SJCRH30 (cell line): ENCODE measurements at regions not wholly inside any gene's neighbourhood (a gene's known extent, or its start where the extent isn't known, plus 50 kb on each side); places are given as distances from the start of the nearest gene placed in this dataset.
"Not testable (repeated sequence)": the region's sequence is repeated elsewhere in the genome, so short reads cannot be mapped to it uniquely, and the experiment has no call there.

Experiments
- DNase-seq, 2 experiments: peaks; one replicate each; pipeline ENCODE4 v3.0.0-alpha.2; 2015 to 2020
- H3K27ac ChIP-seq: fragments of 250-450 bp; sonication (Bioruptor Pico); 2 replicates; pipeline ENCODE4 v1.5.1; 2020; ENCODE audit warnings: mild to moderate bottlenecking, moderate library complexity
- H3K27me3 ChIP-seq: fragments of 250-450 bp; sonication (Bioruptor Pico); 2 replicates; pipeline ENCODE4 v1.5.1; 2020; ENCODE audit warnings: mild to moderate bottlenecking, moderate library complexity
- H3K36me3 ChIP-seq: fragments of 250-450 bp; sonication (Bioruptor Pico); 2 replicates; pipeline ENCODE4 v1.5.1; 2020; ENCODE audit warnings: mild to moderate bottlenecking, moderate library complexity
- H3K4me1 ChIP-seq: fragments of 250-450 bp; sonication (Bioruptor Pico); 2 replicates; pipeline ENCODE4 v1.5.1; 2020; ENCODE audit warnings: mild to moderate bottlenecking, moderate library complexity
- H3K4me3 ChIP-seq: fragments of 250-450 bp; sonication (Bioruptor Pico); 2 replicates; pipeline ENCODE4 v1.5.1; 2020; ENCODE audit warnings: mild to moderate bottlenecking, moderate library complexity
- H3K9me3 ChIP-seq: fragments of 250-450 bp; sonication (Bioruptor Pico); replicated peaks from 2 replicates; pipeline ENCODE4 v1.5.1; 2020; ENCODE audit warnings: mild to moderate bottlenecking, moderate library complexity

GRCh38 chr15:30030345-30030744 lies 52.4 kb upstream of the GOLGA8J start:
- no peaks in the 10 kb centered on the region for H3K27me3 ChIP-seq
- no peaks in the 10 kb centered on the region for H3K36me3 ChIP-seq
- no peak for DNase-seq

GRCh38 chr15:30023798-30024295 lies 58.9 kb upstream of the GOLGA8J start:
- DNase-seq: no peak
- H3K4me1 ChIP-seq: no peaks in the 10 kb centered on the region

More at GRCh38 chr15:30030345-30030744, 52.4 kb upstream of the GOLGA8J start:
- Histone ChIP-seq H3K4me1 (no peaks in the 10 kb centered on the region), H3K27ac (no peak overlapping the region), H3K9me3 (no peaks in the 10 kb centered on the region), H3K4me3 (no peak overlapping the region)

GRCh38 chr15:30010746-30011145 lies 72.0 kb upstream of the GOLGA8J start:
- Histone ChIP-seq H3K27me3 (no peaks in the 10 kb centered on the region), H3K27ac (no peak overlapping the region), H3K36me3 (no peaks in the 10 kb centered on the region), H3K9me3 (no peaks in the 10 kb centered on the region), H3K4me3 (no peak overlapping the region), H3K4me1 (no peaks in the 10 kb centered on the region)
- no peak for DNase-seq

More at GRCh38 chr15:30023798-30024295, 58.9 kb upstream of the GOLGA8J start:
- Histone ChIP-seq H3K27me3 (no peaks in the 10 kb centered on the region; the same call in 1 of the 2 replicates), H3K27ac (no peak overlapping the region), H3K9me3 (no peaks in the 10 kb centered on the region), H3K4me3 (no peak overlapping the region), H3K36me3 (no peaks in the 10 kb centered on the region)

GRCh38 chr15:30008156-30008555 lies 74.6 kb upstream of the GOLGA8J start:
- Histone ChIP-seq H3K9me3 (no peaks in the 10 kb centered on the region), H3K4me3 (no peak overlapping the region), H3K4me1 (no peaks in the 10 kb centered on the region), H3K36me3 (no peaks in the 10 kb centered on the region), H3K27me3 (no peaks in the 10 kb centered on the region), H3K27ac (no peak overlapping the region)
- no peak for DNase-seq

GRCh38 chr15:30001602-30002001 lies 81.2 kb upstream of the GOLGA8J start:
- Histone ChIP-seq H3K27me3 (no peaks in the 10 kb centered on the region), H3K9me3 (no peaks in the 10 kb centered on the region), H3K27ac (no peak overlapping the region), H3K4me3 (no peak overlapping the region), H3K4me1 (no peaks in the 10 kb centered on the region), H3K36me3 (no peaks in the 10 kb centered on the region)
- DNase-seq: no peak

- Histone ChIP-seq H3K36me3 (no peaks in the 10 kb centered on the region), H3K4me3 (no peak overlapping the region), H3K9me3 (no peaks in the 10 kb centered on the region), H3K4me1 (no peaks in the 10 kb centered on the region), H3K27ac (no peak overlapping the region), H3K27me3 (no peaks in the 10 kb centered on the region)
- DNase-seq: no peak
These were observed 84.7 kb upstream of the GOLGA8J start for GRCh38 chr15:29998033-29998432.

GRCh38 chr15:29997499-29997898 lies 85.3 kb upstream of the GOLGA8J start:
- H3K4me1 ChIP-seq: no peaks in the 10 kb centered on the region
- no peaks in the 10 kb centered on the region for H3K36me3 ChIP-seq
- DNase-seq: no peak
- H3K27me3 ChIP-seq: no peaks in the 10 kb centered on the region
- H3K27ac ChIP-seq: no peak overlapping the region
- no peak overlapping the region for H3K4me3 ChIP-seq
- H3K9me3 ChIP-seq: no peaks in the 10 kb centered on the region

- Histone ChIP-seq H3K9me3 (no peaks in the 10 kb centered on the region), H3K27ac (no peak overlapping the region), H3K36me3 (no peaks in the 10 kb centered on the region), H3K4me1 (no peaks in the 10 kb centered on the region), H3K4me3 (no peak overlapping the region), H3K27me3 (no peaks in the 10 kb centered on the region)
- DNase-seq: no peak
These were observed 88.5 kb upstream of the GOLGA8J start for GRCh38 chr15:29994284-29994683.

- no peaks in the 10 kb centered on the region for H3K4me1 ChIP-seq
- no peaks in the 10 kb centered on the region for H3K9me3 ChIP-seq
- DNase-seq: no peak
- H3K27me3 ChIP-seq: no peaks in the 10 kb centered on the region
- H3K36me3 ChIP-seq: no peaks in the 10 kb centered on the region
- no peak overlapping the region for H3K4me3 ChIP-seq
- H3K27ac ChIP-seq: no peak overlapping the region
These were observed 91.8 kb upstream of the GOLGA8J start for GRCh38 chr15:29990954-29991353.

GRCh38 chr15:29990035-29990434 lies 92.7 kb upstream of the GOLGA8J start:
- no peaks in the 10 kb centered on the region for H3K27me3 ChIP-seq
- no peak overlapping the region for H3K27ac ChIP-seq
- H3K4me3 ChIP-seq: no peak overlapping the region
- H3K9me3 ChIP-seq: no peaks in the 10 kb centered on the region
- H3K36me3 ChIP-seq: no peaks in the 10 kb centered on the region
- no peak for DNase-seq
- no peaks in the 10 kb centered on the region for H3K4me1 ChIP-seq

GRCh38 chr15:29988701-29989100 lies 94.1 kb upstream of the GOLGA8J start:
- Histone ChIP-seq H3K27ac (no peak overlapping the region), H3K4me3 (no peak overlapping the region), H3K9me3 (no peaks in the 10 kb centered on the region), H3K27me3 (no peaks in the 10 kb centered on the region), H3K36me3 (no peaks in the 10 kb centered on the region), H3K4me1 (no peaks in the 10 kb centered on the region)
- DNase-seq: no peak

GRCh38 chr15:29986946-29987345 lies 95.8 kb upstream of the GOLGA8J start:
- Histone ChIP-seq H3K36me3 (no peaks in the 10 kb centered on the region), H3K27me3 (no peaks in the 10 kb centered on the region), H3K4me1 (no peaks in the 10 kb centered on the region), H3K9me3 (no peaks in the 10 kb centered on the region), H3K4me3 (no peak overlapping the region), H3K27ac (no peak overlapping the region)
- DNase-seq: no peak

- H3K27ac ChIP-seq: no peak overlapping the region
- H3K27me3 ChIP-seq: no peaks in the 10 kb centered on the region; the same call in 1 of the 2 replicates
- no peaks in the 10 kb centered on the region for H3K4me1 ChIP-seq
- no peak overlapping the region for H3K4me3 ChIP-seq
- no peak for DNase-seq
- H3K9me3 ChIP-seq: no peaks in the 10 kb centered on the region
- no peaks in the 10 kb centered on the region for H3K36me3 ChIP-seq
These were observed 104.1 kb upstream of the GOLGA8J start for GRCh38 chr15:29978411-29979382.

GRCh38 chr15:29974056-29974455 lies 108.7 kb upstream of the GOLGA8J start:
- not testable (repeated sequence) for H3K27me3 ChIP-seq, H3K4me1 ChIP-seq, H3K9me3 ChIP-seq, DNase-seq, H3K4me3 ChIP-seq, H3K27ac ChIP-seq, H3K36me3 ChIP-seq

GRCh38 chr15:29972051-29972450 lies 110.7 kb upstream of the GOLGA8J start:
- Histone ChIP-seq H3K4me1 (no peaks in the 10 kb centered on the region), H3K27ac (no peak overlapping the region), H3K27me3 (no peaks in the 10 kb centered on the region), H3K4me3 (no peak overlapping the region), H3K9me3 (no peaks in the 10 kb centered on the region), H3K36me3 (no peaks in the 10 kb centered on the region)
- no peak for DNase-seq

GRCh38 chr15:29970402-29970695 lies 112.4 kb upstream of the GOLGA8J start:
- no peaks in the 10 kb centered on the region for H3K27me3 ChIP-seq
- no peaks in the 10 kb centered on the region for H3K4me1 ChIP-seq
- DNase-seq: no peak
- H3K27ac ChIP-seq: no peak overlapping the region
- no peaks in the 10 kb centered on the region for H3K36me3 ChIP-seq
- no peaks in the 10 kb centered on the region for H3K9me3 ChIP-seq
- no peak overlapping the region for H3K4me3 ChIP-seq
